ENCODE measurements at regions not wholly inside any gene's neighbourhood (a gene's known extent, or its start where the extent isn't known, plus 50 kb on each side); places are given as distances from the start of the nearest gene placed in this dataset.

GRCh38 chr4:129862461-129862860, 766.5 kb downstream of the C4orf33 start:
- no peak for TF ChIP-seq ELF4 (IDR thresholded peaks at IDR 0.05)
- no peak for TF ChIP-seq FOXM1 (IDR thresholded peaks at IDR 0.05; ENCODE audit: borderline replicate concordance)
- no peak for TF ChIP-seq HDGF (IDR thresholded peaks at IDR 0.05; ENCODE audit: borderline replicate concordance)
- no peak for TF ChIP-seq SP1 (IDR thresholded peaks at IDR 0.05)
- no peak for TF ChIP-seq SUZ12 (IDR thresholded peaks at IDR 0.05)
- TF ChIP-seq ARNT (IDR thresholded peaks at IDR 0.05) = no peak
- TF ChIP-seq TARDBP (IDR thresholded peaks at IDR 0.05) = no peak
- TF ChIP-seq LEF1 (IDR thresholded peaks at IDR 0.05; ENCODE audit: borderline replicate concordance) = no peak
- no peak for TF ChIP-seq ZNF384 (IDR thresholded peaks at IDR 0.05)
- TF ChIP-seq FOXA1 (IDR thresholded peaks at IDR 0.05) = no peak
- TF ChIP-seq, protein P1, sequence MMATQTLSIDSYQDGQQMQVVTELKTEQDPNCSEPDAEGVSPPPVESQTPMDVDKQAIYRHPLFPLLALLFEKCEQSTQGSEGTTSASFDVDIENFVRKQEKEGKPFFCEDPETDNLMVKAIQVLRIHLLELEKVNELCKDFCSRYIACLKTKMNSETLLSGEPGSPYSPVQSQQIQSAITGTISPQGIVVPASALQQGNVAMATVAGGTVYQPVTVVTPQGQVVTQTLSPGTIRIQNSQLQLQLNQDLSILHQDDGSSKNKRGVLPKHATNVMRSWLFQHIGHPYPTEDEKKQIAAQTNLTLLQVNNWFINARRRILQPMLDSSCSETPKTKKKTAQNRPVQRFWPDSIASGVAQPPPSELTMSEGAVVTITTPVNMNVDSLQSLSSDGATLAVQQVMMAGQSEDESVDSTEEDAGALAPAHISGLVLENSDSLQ (IDR thresholded peaks at IDR 0.05) = no peak
- TF ChIP-seq CTBP1 (IDR thresholded peaks at IDR 0.05; ENCODE audit: borderline replicate concordance) = no peak
- TF ChIP-seq BHLHE40 (IDR thresholded peaks at IDR 0.05; ENCODE audit: borderline replicate concordance) = no peak
- TF ChIP-seq FOXK2 (IDR thresholded peaks at IDR 0.05) = no peak

All from HEK293T (cell line).